SW480 (cell line): ENCODE measurements at regions not wholly inside any gene's neighbourhood (a gene's known extent, or its start where the extent isn't known, plus 50 kb on each side); places are given as distances from the start of the nearest gene placed in this dataset.
"Not testable (repeated sequence)": the region's sequence is repeated elsewhere in the genome, so short reads cannot be mapped to it uniquely, and the experiment has no call there.

Experiments used
- DNase-seq: peaks from one replicate; pipeline ENCODE4 v3.0.0-alpha.2; 2016; ENCODE audit warnings: low spot score

DNA sequence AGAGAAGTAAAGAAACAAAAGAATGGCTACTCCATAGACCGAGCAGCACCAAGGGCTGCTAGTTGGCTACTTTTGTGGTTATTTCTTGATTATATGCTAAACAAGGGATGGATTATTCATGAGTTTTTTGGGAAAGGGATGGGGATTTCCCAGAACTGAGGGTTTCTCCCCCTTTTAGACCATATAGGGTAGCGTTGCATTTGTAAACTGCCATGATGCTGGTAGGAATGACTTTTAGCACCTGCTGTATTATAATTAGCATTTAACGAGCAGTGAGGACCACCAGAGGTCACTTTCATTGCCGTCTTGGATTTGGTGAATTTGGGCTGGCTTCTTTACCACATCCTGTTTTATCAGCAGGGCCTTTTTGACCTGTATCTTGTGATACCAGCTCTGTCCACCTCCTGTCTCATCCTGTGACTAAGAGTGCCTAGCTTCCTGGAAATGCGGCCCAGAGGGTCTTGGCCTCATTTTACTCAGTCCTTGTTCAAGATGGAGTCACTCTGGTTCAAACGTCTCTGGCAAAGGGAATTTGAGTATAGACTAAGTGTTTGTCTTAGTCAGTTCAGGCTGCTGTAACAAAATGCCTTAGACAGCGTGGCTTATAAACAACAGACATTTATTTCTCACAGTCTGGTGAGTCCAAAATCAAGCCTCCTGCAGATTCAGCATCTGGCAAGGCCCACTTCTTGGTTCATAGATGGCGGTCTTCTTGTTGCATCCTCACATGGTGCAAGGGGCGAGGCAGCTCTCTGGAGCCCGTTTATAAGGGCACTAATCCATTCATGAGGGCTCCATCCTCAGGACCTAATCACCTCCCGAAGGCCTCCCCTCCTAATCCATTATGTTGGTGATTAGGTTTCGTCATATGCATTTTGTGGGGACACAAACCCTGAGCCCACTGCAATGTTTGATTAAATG lies 348.3 kb upstream of the SFSWAP start:
- no peak for DNase-seq

DNA sequence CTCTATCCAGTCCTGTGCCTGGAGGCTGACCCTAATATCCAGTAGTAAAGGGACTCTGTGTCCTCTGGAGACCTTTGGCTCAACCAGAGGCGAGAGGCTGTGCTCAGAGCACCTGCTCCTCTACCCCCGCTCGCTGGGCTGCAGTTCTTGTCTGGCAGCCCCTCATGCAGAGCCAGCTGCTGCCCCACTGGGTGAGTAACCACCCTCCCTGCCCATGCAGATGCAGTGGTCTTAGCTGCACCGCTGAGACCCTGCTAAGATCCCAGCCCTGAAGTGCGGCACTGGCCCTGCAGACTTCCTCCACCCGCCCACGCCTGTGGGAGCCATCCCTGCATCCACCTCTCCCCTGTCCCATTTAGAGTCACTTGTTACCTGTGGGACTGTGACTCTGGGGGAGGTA lies 347.5 kb upstream of the SFSWAP start:
- DNase-seq = no peak

DNA sequence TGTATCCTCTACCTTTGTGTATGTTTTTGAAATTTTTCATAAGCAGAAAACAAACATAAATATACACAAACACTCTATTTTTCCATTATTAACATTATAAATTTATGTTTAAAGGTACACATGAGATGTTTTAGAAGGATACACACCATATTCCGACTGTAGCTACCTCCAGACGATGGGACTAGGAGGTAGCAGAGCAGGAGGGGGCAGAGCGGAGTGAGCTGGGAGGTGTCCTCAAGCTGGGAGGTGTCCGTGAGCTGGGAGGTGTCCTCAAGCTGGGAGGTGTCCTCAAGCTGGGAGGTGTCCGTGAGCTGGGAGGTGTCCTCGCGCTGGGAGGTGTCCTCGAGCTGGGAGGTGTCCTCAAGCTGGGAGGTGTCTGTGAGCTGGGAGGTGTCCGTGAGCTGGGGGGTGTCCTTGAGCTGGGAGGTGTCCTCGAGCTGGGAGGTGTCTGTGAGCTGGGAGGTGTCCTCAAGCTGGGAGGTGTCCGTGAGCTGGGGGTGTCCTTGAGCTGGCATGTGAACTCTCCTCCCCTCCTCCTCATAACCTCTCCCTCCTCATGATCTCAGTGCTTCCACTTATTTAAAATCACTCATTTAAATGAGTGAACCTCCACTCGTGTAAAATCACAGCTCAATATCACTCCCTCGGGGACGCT lies 346.9 kb upstream of the SFSWAP start:
- DNase-seq = no peak

DNA sequence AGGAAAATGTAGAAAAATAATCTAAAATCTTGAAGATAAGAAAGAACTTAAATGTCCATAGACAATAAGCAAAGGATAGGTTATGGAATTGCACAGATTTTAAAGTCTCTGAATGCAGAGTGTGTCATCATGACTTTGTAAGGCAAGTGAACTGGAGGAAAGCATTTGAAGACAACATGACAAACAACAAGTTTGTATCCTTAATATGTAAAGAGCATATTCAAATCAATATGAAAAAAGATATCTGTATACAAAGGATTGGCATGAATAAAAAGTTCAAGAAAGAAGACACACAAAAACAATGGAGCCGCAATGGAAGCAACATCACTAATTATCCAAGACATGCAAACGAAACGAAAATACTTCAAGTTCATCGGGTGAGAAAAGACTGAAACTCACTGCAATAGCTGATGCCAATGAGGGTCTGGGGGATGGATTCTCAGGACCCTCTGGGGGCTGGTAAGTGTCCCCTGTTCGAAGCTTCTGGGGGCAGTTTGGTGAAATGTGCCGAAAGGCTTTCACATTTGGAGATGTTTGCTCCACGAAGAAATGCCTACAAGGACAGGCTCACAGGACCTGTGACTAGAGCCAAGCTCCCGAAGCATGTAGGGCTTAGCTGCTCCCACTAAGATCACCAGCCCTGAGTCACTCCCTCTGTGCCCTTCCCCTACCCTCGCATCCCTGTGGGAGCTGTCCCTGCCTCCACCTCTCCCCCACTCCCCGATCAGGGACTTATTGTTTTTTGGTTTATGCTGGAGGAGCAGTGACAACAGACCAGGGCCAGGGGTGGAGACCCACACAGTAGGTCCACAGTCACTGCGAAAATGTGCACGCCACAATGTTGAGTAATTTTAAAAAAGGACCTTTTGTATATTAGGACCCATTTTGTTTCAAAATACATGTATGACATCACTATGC lies 345.7 kb upstream of the SFSWAP start:
- DNase-seq = no peak

DNA sequence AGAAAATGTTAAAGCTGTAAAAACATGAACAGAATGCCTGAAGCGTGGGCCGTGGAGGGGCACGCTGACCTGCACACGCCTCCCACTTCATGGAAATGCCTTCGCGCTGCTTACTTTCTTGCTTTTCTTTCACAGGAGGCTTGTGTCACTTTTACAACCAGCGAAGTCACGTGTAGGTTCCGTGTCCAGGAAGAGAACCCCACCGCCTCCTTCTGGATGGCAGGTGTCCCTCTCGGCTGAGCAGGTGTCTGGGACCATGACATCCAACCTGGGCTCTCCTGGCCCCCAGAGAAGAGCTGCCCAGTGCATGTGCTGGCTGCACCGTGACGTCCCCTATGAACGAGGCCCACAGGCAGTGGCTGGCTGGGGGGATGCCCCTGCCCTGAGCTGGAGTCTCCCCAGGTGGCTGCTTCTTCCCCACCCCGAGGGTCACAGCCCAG lies 345.0 kb upstream of the SFSWAP start:
- DNase-seq = no peak

DNA sequence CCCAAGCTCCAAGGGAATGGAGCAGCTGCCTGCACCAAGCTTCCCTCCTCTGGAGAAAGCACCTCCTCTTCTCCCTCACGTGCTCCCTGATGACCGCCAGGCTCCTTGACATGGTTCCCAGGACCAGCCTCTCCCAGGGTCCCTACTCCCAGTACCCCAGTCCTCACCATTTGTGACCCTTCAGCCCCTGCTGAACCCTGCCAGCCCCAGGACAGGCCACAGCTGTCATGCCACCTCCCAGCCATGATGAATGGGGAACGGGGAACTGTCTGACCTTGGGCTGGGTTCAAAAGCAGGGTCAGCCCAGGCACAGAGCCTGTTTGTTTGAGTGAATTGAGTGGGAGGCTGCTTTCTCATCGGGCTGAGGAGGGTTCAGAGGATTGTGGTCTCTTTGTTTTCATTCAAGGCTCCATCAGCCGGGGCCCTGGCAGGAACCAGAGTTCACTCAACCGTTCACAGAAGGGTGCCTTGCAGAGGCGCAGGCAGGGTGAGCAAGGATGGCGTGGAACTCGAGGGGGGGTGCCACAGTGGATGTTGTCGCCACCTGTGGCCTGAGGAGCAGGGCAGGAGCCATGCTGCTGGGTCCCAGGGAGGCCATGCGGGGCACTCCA lies 344.5 kb upstream of the SFSWAP start:
- no peak for DNase-seq

DNA sequence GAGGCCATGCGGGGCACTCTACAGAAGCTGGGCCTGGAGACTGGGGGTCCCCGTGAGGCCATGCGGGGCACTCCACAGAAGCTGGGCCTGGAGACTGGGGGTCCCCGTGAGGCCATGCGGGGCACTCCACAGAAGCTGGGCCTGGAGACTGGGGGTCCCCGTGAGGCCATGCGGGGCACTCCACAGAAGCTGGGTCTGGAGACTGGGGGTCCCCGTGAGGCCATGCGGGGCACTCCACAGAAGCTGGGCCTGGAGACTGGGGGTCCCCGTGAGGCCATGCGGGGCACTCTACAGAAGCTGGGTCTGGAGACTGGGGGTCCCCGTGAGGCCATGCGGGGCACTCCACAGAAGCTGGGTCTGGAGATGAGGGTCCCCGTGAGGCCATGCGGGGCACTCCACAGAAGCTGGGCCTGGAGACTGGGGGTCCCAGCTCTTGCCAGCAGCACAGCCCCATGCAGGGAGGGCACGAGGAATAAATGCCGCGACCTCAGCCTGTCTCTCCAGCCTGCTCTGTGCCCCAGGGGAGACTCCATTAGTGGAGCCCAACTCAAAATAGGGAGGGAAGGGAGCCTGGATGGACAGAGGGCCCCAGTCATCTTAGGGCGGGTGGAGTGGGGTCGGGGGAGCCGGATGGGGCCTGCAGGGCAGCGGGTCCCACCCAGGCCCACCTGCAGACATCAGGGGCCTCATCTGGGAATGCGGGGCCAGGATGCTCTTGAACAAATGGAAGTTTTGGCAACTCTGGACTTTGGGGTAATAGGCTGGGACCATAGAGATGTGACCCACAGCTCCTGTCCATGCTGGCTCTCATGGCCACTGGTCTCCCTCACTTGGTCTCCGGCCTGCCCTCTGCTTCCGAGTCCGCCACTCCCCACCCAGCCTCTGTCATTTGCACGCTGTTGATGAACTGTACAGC lies 343.6 kb upstream of the SFSWAP start:
- not testable (repeated sequence) for DNase-seq

DNA sequence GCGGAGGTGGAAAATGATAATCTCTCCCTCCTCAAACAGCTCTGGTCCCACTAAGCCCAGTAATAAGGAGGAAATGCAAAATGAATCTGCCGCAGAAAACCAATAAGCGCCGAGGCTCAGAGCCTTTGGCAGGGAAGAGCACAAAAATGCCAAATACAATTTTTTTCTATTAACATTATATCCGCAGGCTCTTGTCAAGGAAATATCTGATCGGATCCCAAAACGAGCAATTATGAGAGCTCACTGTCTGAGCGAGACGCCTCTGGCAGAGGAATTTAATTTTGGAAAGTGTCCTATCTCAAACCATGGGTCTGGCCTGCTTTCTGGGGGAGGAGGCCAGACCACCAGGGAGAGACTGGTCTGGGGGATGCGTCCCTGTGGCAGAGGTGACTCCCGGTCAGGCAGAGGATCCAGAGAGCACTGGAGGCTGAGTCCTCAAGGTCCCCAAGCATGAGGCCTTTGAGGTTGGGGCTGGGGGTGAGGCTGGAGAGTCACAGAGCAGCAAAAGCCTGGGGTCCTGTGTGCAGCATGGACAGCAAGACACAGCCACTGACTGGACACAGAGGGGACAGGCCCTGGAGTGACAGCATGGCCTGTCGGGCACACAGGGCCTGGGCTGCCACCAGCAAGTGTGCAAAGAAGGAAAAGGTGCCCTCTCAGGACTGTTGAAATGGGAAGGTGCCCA lies 342.8 kb upstream of the SFSWAP start:
- no peak for DNase-seq

DNA sequence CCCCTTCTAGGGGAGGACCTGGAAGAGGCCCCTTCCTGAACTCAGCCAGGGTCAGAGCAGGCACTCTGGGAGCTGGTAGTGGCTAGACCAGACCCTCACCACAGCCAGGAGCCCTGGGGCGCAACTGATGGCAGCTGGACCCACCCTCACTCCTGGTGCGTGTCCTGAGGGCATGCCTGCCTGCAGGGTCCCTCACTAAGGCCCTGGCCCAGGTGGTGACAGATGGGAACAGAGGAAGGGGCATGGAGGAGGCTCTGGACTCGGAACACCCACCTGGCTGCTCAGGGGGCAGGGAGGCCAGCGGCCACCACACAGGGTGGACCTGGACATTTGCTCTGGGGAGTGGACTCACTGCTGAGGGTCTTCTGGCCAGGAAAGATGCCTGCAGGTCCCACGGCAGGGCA lies 342.2 kb upstream of the SFSWAP start:
- no peak for DNase-seq

DNA sequence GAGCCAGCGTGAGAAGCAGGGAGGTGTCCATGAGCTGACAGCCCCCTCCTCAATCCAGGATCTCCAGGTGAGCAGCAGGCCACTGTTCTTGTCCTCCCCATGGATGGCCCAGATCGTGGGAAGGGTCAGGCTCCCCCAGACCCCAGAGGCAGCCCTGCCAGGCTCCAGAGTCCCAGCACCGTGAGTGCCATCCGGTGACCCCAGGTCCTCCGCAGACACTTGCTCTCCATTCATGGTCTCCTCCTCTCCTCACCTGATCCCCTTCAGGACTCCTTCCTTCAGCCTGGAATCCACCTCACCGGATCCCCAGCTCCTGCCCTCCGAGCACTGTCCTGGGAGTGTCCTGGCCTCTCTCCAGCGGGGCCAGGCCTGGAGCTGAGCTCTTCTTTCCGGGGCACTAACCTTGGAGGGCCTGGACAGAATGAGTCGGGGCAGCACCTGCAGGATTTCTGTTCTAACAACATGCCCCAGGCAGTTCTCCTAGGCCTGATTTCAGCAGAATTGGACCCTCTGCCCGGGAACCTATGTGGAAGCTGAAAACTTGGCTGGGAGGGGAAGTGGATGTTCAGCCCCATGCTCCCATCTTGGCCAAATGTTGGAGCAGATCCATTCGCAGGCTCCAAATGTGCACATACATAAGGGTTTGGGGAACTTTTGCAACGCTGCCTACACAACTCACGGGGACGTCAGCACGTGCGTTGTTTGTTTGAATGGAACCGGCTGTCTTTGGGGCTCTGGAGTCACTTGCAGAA lies 341.6 kb upstream of the SFSWAP start:
- no peak for DNase-seq

DNA sequence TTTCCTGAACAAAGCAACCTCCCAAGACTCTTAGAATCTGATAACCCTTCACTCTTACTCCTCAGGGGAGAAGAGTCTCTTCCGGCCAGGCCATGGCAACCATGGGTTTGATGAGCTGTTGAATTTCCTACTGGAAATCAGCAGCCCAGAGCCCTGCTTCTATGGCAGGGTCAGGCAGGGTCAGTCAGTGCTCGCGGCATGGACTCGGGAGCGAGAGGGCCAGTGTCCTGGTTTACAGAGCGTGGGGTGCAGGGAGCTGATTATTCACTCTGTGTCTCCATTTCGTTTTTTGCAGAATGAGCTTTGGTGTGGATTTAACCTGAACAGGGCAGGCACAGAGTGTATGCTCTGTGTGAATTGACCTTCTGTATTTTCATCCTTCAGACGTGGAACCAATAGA lies 340.6 kb upstream of the SFSWAP start:
- no peak for DNase-seq

DNA sequence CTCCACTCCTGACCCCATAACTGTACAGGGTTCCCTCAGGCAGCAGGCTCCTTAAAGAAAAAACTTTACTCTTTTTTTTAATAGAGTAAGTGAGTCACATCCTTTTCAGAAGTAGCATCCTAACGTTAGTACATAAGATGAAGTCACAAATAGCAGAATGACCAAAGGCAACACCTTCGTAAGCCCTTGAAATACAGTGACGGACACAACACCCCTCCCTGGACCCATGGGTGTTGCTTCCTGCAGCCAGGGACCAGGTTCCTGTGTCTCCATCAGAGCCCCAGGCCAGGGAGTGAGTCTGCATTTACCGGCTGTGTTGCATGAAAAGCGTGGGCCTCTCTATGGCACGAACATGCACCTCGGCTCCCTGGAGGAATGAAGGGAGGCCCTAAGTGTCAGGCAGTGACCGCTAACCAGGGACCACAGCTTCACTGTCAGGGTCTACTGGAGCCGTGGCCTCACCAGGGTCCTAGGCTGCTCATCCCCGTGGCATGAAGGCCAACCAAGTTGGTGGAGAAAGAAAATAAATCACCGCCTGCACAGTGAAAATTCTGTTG lies 340.0 kb upstream of the SFSWAP start:
- no peak for DNase-seq

DNA sequence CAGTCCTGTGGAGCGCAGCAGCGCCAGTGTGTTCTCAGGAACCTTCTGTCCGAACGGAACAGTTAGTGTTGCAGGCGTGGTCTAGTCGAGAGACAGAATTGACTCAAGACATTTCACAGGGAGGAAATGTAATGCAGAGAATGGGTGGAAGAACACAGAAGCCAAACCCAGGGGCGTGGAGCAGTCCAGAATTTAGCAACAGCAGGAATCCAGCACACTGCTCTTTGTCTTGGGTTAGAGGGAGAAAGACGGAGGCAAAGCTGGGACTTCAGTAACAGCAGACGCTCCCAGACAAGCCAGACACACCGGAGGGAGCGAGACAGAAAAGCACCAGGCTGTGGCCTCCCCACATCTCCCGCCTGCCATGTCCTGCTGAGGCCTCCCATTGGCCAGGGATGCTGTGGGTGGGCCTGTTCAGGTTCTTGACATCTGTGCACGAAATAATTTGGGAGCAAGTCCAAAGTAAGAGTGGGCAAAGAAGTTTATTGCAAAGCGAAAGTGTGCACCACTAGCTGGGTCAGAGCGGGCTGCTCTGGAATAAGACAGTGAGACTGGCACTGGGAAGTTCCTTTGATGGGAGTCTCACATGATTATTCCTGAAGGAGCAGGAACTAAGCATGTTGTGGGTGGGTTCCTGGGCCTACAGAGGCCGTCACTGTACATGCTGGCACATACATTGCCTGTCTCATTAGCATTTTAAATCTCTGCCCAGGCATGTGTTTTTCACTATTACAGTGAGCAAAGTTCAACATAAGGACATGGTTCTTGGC lies 339.3 kb upstream of the SFSWAP start:
- DNase-seq = no peak

DNA sequence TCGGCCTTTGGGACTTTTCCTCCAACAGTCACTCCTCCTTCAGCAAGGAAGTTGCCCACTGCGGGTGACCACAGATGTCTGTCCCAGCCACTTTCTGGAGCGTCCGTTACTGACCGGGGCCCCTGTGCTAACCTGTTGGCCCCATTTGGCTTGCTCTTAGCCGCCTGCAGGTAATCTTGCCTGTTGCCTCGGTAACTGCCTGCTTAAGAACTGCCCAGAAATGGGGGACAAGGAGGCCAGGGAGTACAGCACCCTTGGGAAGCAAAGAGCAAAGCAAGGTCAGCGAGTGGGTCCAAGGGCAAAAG lies 338.8 kb upstream of the SFSWAP start:
- DNase-seq = no peak

DNA sequence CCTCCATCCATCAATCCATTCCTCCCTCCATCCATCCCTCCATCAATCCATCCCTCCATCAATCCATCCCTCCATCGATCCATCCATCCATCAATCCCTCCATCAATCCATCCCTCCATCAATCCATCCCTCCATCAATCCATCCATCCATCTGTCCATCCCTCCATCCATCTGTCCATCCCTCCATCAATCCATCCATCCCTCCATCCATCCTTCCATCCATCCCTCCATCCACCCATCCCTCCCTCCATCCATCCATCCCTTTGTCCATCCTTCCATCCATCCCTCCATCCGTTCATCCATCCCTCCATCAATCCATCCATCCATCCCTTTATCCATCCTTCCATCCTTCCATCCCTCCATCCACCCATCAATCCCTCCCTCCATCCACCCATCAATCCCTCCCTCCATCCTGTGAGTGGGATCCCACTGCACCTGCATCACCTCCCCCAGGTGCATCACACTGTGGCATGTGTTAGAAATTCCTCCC lies 338.1 kb upstream of the SFSWAP start:
- no peak for DNase-seq

DNA sequence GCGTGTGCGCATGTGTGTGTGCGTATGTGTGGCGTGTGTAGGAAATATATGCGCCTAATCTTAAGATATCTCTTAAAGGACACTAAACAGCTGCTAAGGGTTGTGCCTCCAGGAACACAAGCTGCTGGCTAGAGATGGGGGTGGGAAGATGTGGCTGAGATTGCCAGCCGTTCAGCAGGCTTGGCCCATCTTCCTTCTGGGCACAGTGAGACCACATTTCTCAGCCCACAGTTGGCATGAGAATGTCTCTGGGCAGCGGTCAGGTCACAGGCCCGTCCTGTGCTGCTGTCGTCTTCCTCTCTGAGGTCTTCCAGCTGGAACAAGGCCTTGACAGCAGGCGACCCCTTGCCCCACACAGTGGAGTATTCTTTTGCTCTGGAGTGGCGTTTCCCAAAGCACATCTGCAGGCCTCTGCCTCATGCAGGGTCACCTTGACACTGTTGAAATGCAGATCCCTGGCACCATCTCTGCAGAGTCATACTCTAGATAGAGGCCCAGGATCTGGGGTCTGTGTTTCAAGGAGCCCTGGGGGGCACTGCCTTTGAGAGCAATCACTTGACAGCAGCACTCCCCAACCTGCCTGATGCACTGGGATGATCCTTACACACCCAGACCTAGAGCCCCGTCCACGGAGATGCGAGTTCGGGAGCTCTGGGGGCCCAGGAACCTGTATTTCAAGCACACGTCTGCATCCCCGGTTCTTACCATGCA lies 335.5 kb upstream of the SFSWAP start:
- DNase-seq = no peak

DNA sequence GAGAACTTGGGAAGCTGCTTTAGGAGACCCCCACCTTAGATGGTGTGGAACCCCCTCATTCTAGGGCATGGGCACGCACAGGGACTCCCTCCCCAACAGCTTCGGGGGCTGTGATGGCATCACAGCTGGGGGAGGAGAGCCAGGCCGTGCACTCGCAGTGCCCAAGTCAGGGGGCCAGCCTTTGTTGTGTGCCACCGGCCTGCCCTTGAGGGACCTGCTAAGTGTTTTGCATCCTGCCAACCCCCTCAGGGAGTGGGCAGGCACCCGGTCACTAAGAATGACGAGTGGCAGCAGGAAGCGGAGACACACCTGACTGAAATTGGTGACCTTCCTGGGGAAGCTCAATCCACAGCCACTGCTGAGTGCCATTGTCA lies 334.9 kb upstream of the SFSWAP start:
- DNase-seq = no peak
